Mesodermal cell (in vitro differentiated cells): ENCODE measurements at regions not wholly inside any gene's neighbourhood (a gene's known extent, or its start where the extent isn't known, plus 50 kb on each side); places are given as distances from the start of the nearest gene placed in this dataset.
A peak's percentile ranks its signal among the peaks of the same experiment; 100 is the strongest.

Source experiments
- H3K27ac ChIP-seq: 2 replicates; pipeline ENCODE4 v1.7.0; 2013; ENCODE audit warnings: mild to moderate bottlenecking, low read depth, low read length, moderate library complexity; ENCODE audit not compliant: severe bottlenecking
- H3K36me3 ChIP-seq: 2 replicates; pipeline ENCODE4 v1.7.1; 2013; ENCODE audit warnings: mild to moderate bottlenecking, low read length, moderate library complexity; ENCODE audit not compliant: control insufficient read depth, insufficient read depth
- H3K4me1 ChIP-seq: one replicate; pipeline ENCODE4 v1.7.1; 2013; ENCODE audit warnings: mild to moderate bottlenecking, low read length; ENCODE audit not compliant: insufficient read depth, control insufficient read depth, poor library complexity, severe bottlenecking
- H3K4me3 ChIP-seq: 2 replicates; pipeline ENCODE4 v1.7.0; 2013; ENCODE audit warnings: low read length, control low read depth, mild to moderate bottlenecking; ENCODE audit not compliant: insufficient read depth, poor library complexity, severe bottlenecking; ENCODE audit errors: extremely low read depth
- H3K9me3 ChIP-seq: 2 replicates; pipeline ENCODE4 v1.7.1; 2013; ENCODE audit warnings: mild to moderate bottlenecking, low read length, moderate library complexity; ENCODE audit not compliant: control insufficient read depth
- whole genome bisulfite sequencing, 2 experiments: methylation state at CpG; one replicate each; pipeline ENCODE4 v1.1.5; 2013; ENCODE audit warnings: missing lambda C conversion rate in 2 of 2; ENCODE audit not compliant: insufficient coverage in 2 of 2; 5-methylcytosine and 5-hydroxymethylcytosine counted together

DNA sequence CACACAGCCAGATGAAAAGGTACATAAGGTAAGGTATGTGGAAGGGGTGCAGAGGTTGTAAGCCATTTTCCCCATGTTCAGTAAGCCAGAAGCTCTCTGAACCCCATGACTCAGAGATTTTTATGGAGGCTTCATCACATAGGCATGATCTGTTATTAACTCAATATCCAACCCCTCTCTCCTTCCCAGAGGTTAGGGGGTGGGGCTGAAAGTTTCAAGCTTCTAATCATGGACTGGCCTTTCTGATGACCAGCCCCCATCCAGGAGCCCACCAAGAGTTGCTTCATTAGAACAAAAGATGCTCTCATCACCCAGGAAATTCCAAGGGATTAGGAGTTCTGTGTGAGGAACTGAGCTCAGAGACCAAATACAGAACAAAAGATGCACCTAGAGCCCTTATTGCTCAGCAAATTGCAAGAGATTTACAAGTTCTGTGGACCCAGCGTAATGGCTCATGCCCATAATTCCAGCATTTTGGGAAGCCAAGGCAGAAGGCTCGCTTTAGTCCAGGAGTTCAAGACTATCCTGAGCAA is 103.2 kb upstream of the DAAM1 start:
- Histone ChIP-seq H3K36me3 (no peaks in the 10 kb centered on the region), H3K27ac (no peak overlapping the region), H3K4me1 (peaks cover 14% of the 10 kb centered on the region), H3K9me3 (no peaks in the 10 kb centered on the region), H3K4me3 (no peak overlapping the region)
- WGBS, 2 experiments = 94 to 95% methylated on average over 2 of the region's 2 CpGs

DNA sequence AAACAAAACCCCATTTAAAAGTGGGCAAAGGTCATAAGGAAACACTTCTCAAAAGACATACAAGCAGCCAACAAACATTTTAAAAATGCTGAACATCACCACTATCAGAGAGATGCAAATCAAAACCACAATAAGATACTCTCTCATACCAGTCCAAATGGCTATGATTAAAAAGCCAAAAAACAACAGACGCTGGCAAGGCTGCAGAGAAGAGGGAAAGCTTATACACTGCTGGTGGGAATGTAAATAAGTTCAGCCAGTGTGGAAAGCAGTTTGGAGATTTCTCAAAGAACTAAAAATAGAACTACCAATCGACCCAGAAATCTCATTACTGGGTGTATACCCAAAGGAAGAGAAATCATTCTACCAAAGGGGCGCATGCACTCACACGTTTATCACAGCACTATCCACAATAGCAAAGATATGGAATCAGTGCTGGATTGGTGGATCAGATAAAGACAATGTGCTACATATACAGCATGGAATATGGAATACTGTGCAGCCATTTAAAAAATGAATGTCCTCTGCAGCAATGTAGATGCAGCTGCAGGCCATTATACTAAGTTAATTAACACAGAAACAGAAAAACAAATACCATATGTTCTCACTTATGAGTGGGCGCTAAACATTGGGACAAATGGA is 102.1 kb upstream of the DAAM1 start:
- H3K36me3 ChIP-seq = no peaks in the 10 kb centered on the region
- peaks cover 14% of the 10 kb centered on the region for H3K4me1 ChIP-seq
- no peak overlapping the region for H3K27ac ChIP-seq
- 100% methylated on average over 1 of the region's 5 CpGs; no CpG with 5 or more reads in 1 of the 2 experiments for WGBS, 2 experiments
- no peak overlapping the region for H3K4me3 ChIP-seq
- H3K9me3 ChIP-seq = no peaks in the 10 kb centered on the region

DNA sequence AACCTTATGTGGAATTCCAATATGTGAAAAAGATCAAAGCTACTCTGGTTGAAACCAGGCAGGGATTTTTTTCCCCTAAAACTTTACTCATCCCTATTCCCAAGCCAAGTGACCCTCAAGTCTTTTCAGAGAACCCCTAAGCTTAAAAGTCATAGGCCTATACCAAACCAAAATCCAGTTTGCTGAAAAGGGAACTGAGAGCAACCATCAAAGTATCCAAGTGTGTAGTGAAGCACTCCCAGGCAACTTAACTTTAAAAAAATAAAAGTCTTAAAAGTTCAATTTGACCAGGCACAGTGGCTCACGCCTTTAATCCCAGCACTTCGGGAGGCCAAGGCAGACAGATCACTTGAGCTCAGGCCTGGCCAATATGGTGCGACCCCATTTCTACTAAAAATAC is 101.2 kb upstream of the DAAM1 start:
- 94% methylated on average over 2 to 3 of the region's 3 CpGs for WGBS, 2 experiments
- Histone ChIP-seq H3K4me1 (peaks cover 14% of the 10 kb centered on the region), H3K9me3 (no peaks in the 10 kb centered on the region), H3K36me3 (no peaks in the 10 kb centered on the region), H3K27ac (no peak overlapping the region), H3K4me3 (no peak overlapping the region)

GRCh38 chr14:59087711-59088110 is 100.8 kb upstream of the DAAM1 start:
- H3K36me3 ChIP-seq = no peaks in the 10 kb centered on the region
- H3K4me1 ChIP-seq = peaks cover 14% of the 10 kb centered on the region
- no peaks in the 10 kb centered on the region for H3K9me3 ChIP-seq
- H3K4me3 ChIP-seq = no peak overlapping the region
- 93 to 100% methylated on average over 2 of the region's 2 CpGs for WGBS, 2 experiments
- no peak overlapping the region for H3K27ac ChIP-seq

DNA sequence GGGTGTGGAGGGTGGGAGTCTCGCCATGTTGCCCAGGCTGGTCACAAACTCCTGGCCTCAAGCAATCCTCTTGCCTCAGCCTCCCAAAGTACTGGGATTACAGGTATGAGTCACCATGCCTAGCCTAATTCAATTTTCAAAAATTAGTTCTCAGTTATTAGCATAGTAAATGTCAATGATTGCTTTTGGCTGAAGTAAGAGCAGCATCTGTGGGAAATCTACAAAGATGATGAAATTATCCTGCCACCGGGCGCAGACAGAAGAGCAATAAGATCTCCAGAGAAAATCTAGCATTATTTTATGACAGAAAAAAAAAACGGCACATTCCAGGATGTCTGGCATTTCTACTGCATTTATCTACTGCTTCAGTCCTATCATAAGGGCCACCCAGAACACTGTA is 97.9 kb upstream of the DAAM1 start:
- WGBS, 2 experiments = 87 to 94% methylated on average over 2 of the region's 4 CpGs

GRCh38 chr14:59091404-59091803 is 97.1 kb upstream of the DAAM1 start:
- WGBS, 2 experiments = 82 to 91% methylated on average over 3 to 4 of the region's 4 CpGs
- no peaks in the 10 kb centered on the region for H3K9me3 ChIP-seq
- H3K27ac ChIP-seq = no peak overlapping the region
- no peak overlapping the region for H3K4me3 ChIP-seq
- H3K36me3 ChIP-seq = no peaks in the 10 kb centered on the region
- peaks cover 5% of the 10 kb centered on the region for H3K4me1 ChIP-seq

More for the DNA sequence above, 97.9 kb upstream of the DAAM1 start:
- no peaks in the 10 kb centered on the region for H3K36me3 ChIP-seq
- H3K4me3 ChIP-seq = no peak overlapping the region
- H3K4me1 ChIP-seq = peaks cover 8% of the 10 kb centered on the region
- no peaks in the 10 kb centered on the region for H3K9me3 ChIP-seq
- H3K27ac ChIP-seq = no peak overlapping the region

GRCh38 chr14:59091976-59092375 is 96.5 kb upstream of the DAAM1 start:
- Histone ChIP-seq H3K4me1 (peaks cover 3% of the 10 kb centered on the region), H3K9me3 (no peaks in the 10 kb centered on the region), H3K4me3 (no peak overlapping the region), H3K36me3 (no peaks in the 10 kb centered on the region), H3K27ac (no peak overlapping the region)
- 100% methylated on average over 2 of the region's 4 CpGs; no CpG with 5 or more reads in 1 of the 2 experiments for WGBS, 2 experiments

GRCh38 chr14:59093902-59094301 is 94.6 kb upstream of the DAAM1 start:
- H3K27ac ChIP-seq = no peak overlapping the region
- H3K4me3 ChIP-seq = no peak overlapping the region
- peaks cover 8% of the 10 kb centered on the region for H3K4me1 ChIP-seq
- 80 to 98% methylated on average over 3 to 5 of the region's 7 CpGs for WGBS, 2 experiments
- H3K9me3 ChIP-seq = no peaks in the 10 kb centered on the region
- no peaks in the 10 kb centered on the region for H3K36me3 ChIP-seq

GRCh38 chr14:59096303-59096702 is 92.2 kb upstream of the DAAM1 start:
- no CpG with 5 or more reads among the region's 2 CpGs for WGBS, 2 experiments
- Histone ChIP-seq H3K27ac (no peak overlapping the region), H3K4me1 (peaks cover 12% of the 10 kb centered on the region), H3K9me3 (peaks cover 7% of the 10 kb centered on the region), H3K4me3 (no peak overlapping the region), H3K36me3 (no peaks in the 10 kb centered on the region)

DNA sequence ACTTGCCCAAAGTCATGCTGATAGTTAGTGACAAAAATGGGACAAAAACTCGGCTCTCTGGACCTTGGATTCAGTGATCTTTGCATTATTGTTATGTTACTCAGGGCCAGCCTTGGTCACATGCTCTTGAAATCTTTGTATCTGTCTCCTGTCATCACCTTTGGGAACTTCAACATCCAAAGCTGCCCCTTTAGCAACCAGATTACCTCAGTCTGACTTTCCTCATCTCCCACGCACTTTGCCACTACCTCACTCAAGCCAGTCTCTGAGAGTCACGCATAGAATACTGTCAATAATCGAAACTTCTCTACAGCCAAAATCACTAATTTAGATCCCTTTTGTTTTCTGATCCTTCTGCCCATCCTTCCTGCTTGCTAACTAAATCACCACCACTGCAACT is 90.8 kb upstream of the DAAM1 start:
- H3K4me3 ChIP-seq = no peak overlapping the region
- H3K9me3 ChIP-seq = peaks cover 7% of the 10 kb centered on the region
- peaks cover 12% of the 10 kb centered on the region for H3K4me1 ChIP-seq
- H3K27ac ChIP-seq = peak overlapping the region; percentile 42
- WGBS, 2 experiments = 84 to 92% methylated on average over 3 to 4 of the region's 4 CpGs
- H3K36me3 ChIP-seq = no peaks in the 10 kb centered on the region

GRCh38 chr14:59098377-59098776 is 90.1 kb upstream of the DAAM1 start:
- WGBS, 2 experiments = 74 to 100% methylated on average over 2 to 3 of the region's 4 CpGs
- Histone ChIP-seq H3K9me3 (peaks cover 7% of the 10 kb centered on the region), H3K27ac (peak overlapping the region; percentile 42), H3K36me3 (no peaks in the 10 kb centered on the region), H3K4me3 (no peak overlapping the region), H3K4me1 (peaks cover 12% of the 10 kb centered on the region)
